ENCODE measurements at regions not wholly inside any gene's neighbourhood (a gene's known extent, or its start where the extent isn't known, plus 50 kb on each side); places are given as distances from the start of the nearest gene placed in this dataset.
A peak's percentile ranks its signal among the peaks of the same experiment; 100 is the strongest.

GRCh38 chr1:101566883-101567538 lies 330.2 kb downstream of the S1PR1 start:
- TF ChIP-seq CTCF (IDR thresholded peaks at IDR 0.05; ENCODE audit: extremely low read depth, low read depth, low read length) = no peak
- no peak overlapping the region for H3K27ac ChIP-seq (ENCODE audit: low read depth, low read length)
- H3K4me2 ChIP-seq (ENCODE audit: insufficient read depth, low read length) = no peak overlapping the region
- no peaks in the 10 kb centered on the region for H3K27me3 ChIP-seq (ENCODE audit: insufficient read depth, low read length)
- H3K4me3 ChIP-seq (ENCODE audit: insufficient read depth, low read length) = no peak overlapping the region
- no peaks in the 10 kb centered on the region for H3K36me3 ChIP-seq (ENCODE audit: insufficient read depth, low read length)
- no peaks in the 10 kb centered on the region for H3K9me3 ChIP-seq (ENCODE audit: low read depth, low read length)
- DNase-seq (ENCODE audit: insufficient read length, low spot score, missing footprints) = no peak
- H3K4me1 ChIP-seq (ENCODE audit: insufficient read depth, low read length) = no peaks in the 10 kb centered on the region
- H4K20me1 ChIP-seq (ENCODE audit: insufficient read depth, low read length) = no peaks in the 10 kb centered on the region
- no peak overlapping the region for H2AFZ ChIP-seq (ENCODE audit: low read length)
- H3K79me2 ChIP-seq (ENCODE audit: insufficient read depth, low read length) = no peaks in the 10 kb centered on the region

- no peak overlapping the region for H2AFZ ChIP-seq (ENCODE audit: low read length)
- no peaks in the 10 kb centered on the region for H3K36me3 ChIP-seq (ENCODE audit: insufficient read depth, low read length)
- DNase-seq (ENCODE audit: insufficient read length, low spot score, missing footprints) = peak; percentile 18
- H3K4me1 ChIP-seq (ENCODE audit: insufficient read depth, low read length) = no peaks in the 10 kb centered on the region
- no peak overlapping the region for H3K4me3 ChIP-seq (ENCODE audit: insufficient read depth, low read length)
- H3K27me3 ChIP-seq (ENCODE audit: insufficient read depth, low read length) = no peaks in the 10 kb centered on the region
- H3K9me3 ChIP-seq (ENCODE audit: low read depth, low read length) = no peaks in the 10 kb centered on the region
- no peak overlapping the region for H3K4me2 ChIP-seq (ENCODE audit: insufficient read depth, low read length)
- TF ChIP-seq CTCF (IDR thresholded peaks at IDR 0.05; ENCODE audit: extremely low read depth, low read depth, low read length) = peak; percentile 87
- H3K79me2 ChIP-seq (ENCODE audit: insufficient read depth, low read length) = no peaks in the 10 kb centered on the region
- H3K27ac ChIP-seq (ENCODE audit: low read depth, low read length) = no peak overlapping the region
- H4K20me1 ChIP-seq (ENCODE audit: insufficient read depth, low read length) = no peaks in the 10 kb centered on the region
Measured at GRCh38 chr1:101567582-101568189, 330.9 kb downstream of the S1PR1 start.

GRCh38 chr1:101587741-101588140 lies 350.9 kb downstream of the S1PR1 start:
- no peaks in the 10 kb centered on the region for H3K4me1 ChIP-seq (ENCODE audit: insufficient read depth, low read length)
- H3K36me3 ChIP-seq (ENCODE audit: insufficient read depth, low read length) = no peaks in the 10 kb centered on the region
- H2AFZ ChIP-seq (ENCODE audit: low read length) = no peak overlapping the region
- TF ChIP-seq CTCF (IDR thresholded peaks at IDR 0.05; ENCODE audit: extremely low read depth, low read depth, low read length) = no peak
- H3K4me2 ChIP-seq (ENCODE audit: insufficient read depth, low read length) = no peak overlapping the region
- no peak for DNase-seq (ENCODE audit: insufficient read length, low spot score, missing footprints)
- H3K4me3 ChIP-seq (ENCODE audit: insufficient read depth, low read length) = no peak overlapping the region
- no peak overlapping the region for H3K27ac ChIP-seq (ENCODE audit: low read depth, low read length)
- H4K20me1 ChIP-seq (ENCODE audit: insufficient read depth, low read length) = no peaks in the 10 kb centered on the region
- no peaks in the 10 kb centered on the region for H3K9me3 ChIP-seq (ENCODE audit: low read depth, low read length)
- no peaks in the 10 kb centered on the region for H3K79me2 ChIP-seq (ENCODE audit: insufficient read depth, low read length)
- H3K27me3 ChIP-seq (ENCODE audit: insufficient read depth, low read length) = no peaks in the 10 kb centered on the region

GRCh38 chr1:101588677-101589076 lies 351.9 kb downstream of the S1PR1 start:
- Histone ChIP-seq H3K4me1 (ENCODE audit: insufficient read depth, low read length) (no peaks in the 10 kb centered on the region), H3K79me2 (ENCODE audit: insufficient read depth, low read length) (no peaks in the 10 kb centered on the region), H4K20me1 (ENCODE audit: insufficient read depth, low read length) (no peaks in the 10 kb centered on the region), H3K9me3 (ENCODE audit: low read depth, low read length) (no peaks in the 10 kb centered on the region), H3K4me3 (ENCODE audit: insufficient read depth, low read length) (no peak overlapping the region), H3K36me3 (ENCODE audit: insufficient read depth, low read length) (no peaks in the 10 kb centered on the region), H3K27me3 (ENCODE audit: insufficient read depth, low read length) (no peaks in the 10 kb centered on the region), H3K27ac (ENCODE audit: low read depth, low read length) (no peak overlapping the region), H2AFZ (ENCODE audit: low read length) (no peak overlapping the region), H3K4me2 (ENCODE audit: insufficient read depth, low read length) (no peak overlapping the region)
- TF ChIP-seq CTCF (IDR thresholded peaks at IDR 0.05; ENCODE audit: extremely low read depth, low read depth, low read length) = no peak
- DNase-seq (ENCODE audit: insufficient read length, low spot score, missing footprints) = no peak
